ENCODE measurements at regions not wholly inside any gene's neighbourhood (a gene's known extent, or its start where the extent isn't known, plus 50 kb on each side); places are given as distances from the start of the nearest gene placed in this dataset.

DNA sequence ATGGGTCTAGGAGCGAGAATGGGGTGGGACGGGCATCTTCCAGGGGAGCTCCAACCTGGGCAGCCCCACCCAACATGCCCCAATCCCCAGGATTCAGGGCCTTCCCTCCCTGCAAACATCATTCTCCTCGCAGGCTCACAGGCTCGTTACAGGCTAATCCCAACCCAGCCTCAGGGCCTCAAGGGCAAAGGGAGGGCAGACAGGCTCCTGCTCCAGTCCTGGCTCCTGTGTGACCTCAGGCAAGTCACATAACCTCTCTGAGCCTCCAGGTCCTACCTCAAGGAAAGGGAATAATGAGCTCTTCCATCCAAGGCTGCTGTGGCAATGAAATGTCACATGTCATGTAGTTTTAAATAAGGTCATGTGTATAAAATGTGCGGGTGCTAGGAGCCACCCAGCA lies 186.5 kb upstream of the TNRC6C start:
- TF ChIP-seq, protein P1, sequence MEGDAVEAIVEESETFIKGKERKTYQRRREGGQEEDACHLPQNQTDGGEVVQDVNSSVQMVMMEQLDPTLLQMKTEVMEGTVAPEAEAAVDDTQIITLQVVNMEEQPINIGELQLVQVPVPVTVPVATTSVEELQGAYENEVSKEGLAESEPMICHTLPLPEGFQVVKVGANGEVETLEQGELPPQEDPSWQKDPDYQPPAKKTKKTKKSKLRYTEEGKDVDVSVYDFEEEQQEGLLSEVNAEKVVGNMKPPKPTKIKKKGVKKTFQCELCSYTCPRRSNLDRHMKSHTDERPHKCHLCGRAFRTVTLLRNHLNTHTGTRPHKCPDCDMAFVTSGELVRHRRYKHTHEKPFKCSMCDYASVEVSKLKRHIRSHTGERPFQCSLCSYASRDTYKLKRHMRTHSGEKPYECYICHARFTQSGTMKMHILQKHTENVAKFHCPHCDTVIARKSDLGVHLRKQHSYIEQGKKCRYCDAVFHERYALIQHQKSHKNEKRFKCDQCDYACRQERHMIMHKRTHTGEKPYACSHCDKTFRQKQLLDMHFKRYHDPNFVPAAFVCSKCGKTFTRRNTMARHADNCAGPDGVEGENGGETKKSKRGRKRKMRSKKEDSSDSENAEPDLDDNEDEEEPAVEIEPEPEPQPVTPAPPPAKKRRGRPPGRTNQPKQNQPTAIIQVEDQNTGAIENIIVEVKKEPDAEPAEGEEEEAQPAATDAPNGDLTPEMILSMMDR (IDR thresholded peaks at IDR 0.05; ENCODE audit: unreplicated experiment), result no peak
- Mint-ChIP-seq H3K9me3 (ENCODE audit: unreplicated experiment) (no peaks in the 10 kb centered on the region), H3K27ac (ENCODE audit: unreplicated experiment) (no peak overlapping the region), H3K4me1 (ENCODE audit: unreplicated experiment) (peaks cover 3% of the 10 kb centered on the region), H3K36me3 (ENCODE audit: low read depth, unreplicated experiment) (no peaks in the 10 kb centered on the region), H3K27me3 (ENCODE audit: unreplicated experiment) (peaks cover 8% of the 10 kb centered on the region), H3K4me3 (ENCODE audit: unreplicated experiment) (no peak overlapping the region)
- no peak for DNase-seq (ENCODE audit: low spot score)

DNA sequence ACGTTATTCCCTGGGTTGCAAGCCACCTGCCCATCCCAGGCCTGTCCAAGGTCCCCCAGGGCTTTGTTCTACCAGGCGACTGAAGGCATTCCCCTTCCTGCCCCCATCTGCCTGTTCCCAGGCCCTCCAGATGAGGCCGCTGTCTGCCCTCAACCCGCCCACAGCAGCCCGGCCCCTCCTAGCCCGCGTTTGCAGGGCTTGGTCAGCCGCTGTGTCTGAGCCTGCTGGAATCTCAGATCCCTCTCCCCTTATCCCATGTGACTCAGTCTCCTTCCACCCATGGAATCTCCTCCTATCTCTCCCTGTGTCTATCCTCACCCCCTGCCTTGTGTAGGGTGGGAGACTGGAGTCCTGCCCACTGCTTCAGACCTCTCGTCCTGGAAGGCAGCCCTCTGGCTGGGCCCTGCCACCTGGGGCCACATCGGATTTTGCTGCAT lies 186.0 kb upstream of the TNRC6C start:
- H3K36me3 Mint-ChIP-seq (ENCODE audit: low read depth, unreplicated experiment), result no peaks in the 10 kb centered on the region
- peaks cover 8% of the 10 kb centered on the region for H3K27me3 Mint-ChIP-seq (ENCODE audit: unreplicated experiment)
- H3K4me1 Mint-ChIP-seq (ENCODE audit: unreplicated experiment), result peaks cover 3% of the 10 kb centered on the region
- no peak overlapping the region for H3K27ac Mint-ChIP-seq (ENCODE audit: unreplicated experiment)
- H3K4me3 Mint-ChIP-seq (ENCODE audit: unreplicated experiment), result no peak overlapping the region
- TF ChIP-seq, protein P1 (IDR thresholded peaks at IDR 0.05; ENCODE audit: unreplicated experiment), result peak; percentile 51
- peak; percentile 84 for DNase-seq (ENCODE audit: low spot score)
- H3K9me3 Mint-ChIP-seq (ENCODE audit: unreplicated experiment), result no peaks in the 10 kb centered on the region

DNA sequence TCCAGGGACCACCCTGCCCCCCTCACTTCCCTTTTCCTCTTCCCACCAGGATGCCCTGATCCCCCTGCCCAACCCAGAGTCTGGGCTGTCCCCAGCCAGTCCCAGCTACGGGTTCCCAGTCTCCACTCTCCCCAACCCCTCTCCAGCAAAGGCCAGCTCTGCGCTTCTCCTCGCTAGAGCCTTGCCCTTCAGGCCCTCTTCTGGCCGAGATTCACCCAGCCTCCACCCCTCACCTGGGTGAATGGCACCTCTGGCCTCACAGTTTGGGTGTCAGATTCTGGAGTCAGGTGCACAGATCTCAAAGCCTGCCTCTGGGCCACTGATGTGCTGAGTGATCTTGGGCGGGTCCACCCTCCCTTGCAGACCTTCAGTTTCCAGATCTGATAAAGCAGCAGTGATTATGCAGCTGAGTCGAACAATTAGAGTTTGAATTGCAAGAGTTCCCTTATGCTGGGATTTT lies 185.6 kb upstream of the TNRC6C start:
- no peaks in the 10 kb centered on the region for H3K36me3 Mint-ChIP-seq (ENCODE audit: low read depth, unreplicated experiment)
- H3K4me1 Mint-ChIP-seq (ENCODE audit: unreplicated experiment), result peaks cover 4% of the 10 kb centered on the region
- no peak for DNase-seq (ENCODE audit: low spot score)
- TF ChIP-seq, protein P1 (IDR thresholded peaks at IDR 0.05; ENCODE audit: unreplicated experiment), result no peak
- no peak overlapping the region for H3K27ac Mint-ChIP-seq (ENCODE audit: unreplicated experiment)
- H3K4me3 Mint-ChIP-seq (ENCODE audit: unreplicated experiment), result no peak overlapping the region
- peaks cover 9% of the 10 kb centered on the region for H3K27me3 Mint-ChIP-seq (ENCODE audit: unreplicated experiment)
- H3K9me3 Mint-ChIP-seq (ENCODE audit: unreplicated experiment), result no peaks in the 10 kb centered on the region

DNA sequence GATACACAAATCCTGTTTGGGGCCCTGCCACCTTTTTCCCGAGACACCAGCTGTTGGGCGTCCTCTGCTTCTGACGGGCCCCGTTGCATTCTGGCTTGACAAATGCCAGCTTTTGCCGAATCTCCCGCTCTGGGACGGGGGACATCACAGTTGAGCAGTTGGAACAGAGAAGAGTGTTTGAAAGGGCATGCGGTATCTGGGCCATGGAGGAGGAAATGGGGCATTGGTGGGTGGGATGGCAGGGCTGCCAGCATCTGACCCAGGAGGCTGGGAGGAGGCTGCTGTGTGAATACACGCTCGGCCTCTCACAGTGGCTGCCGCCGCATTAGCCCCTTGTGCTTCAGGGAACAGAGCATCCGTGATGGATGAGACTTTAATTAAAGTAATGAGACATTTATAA lies 184.3 kb upstream of the TNRC6C start:
- TF ChIP-seq, protein P1 (IDR thresholded peaks at IDR 0.05; ENCODE audit: unreplicated experiment), result no peak

DNA sequence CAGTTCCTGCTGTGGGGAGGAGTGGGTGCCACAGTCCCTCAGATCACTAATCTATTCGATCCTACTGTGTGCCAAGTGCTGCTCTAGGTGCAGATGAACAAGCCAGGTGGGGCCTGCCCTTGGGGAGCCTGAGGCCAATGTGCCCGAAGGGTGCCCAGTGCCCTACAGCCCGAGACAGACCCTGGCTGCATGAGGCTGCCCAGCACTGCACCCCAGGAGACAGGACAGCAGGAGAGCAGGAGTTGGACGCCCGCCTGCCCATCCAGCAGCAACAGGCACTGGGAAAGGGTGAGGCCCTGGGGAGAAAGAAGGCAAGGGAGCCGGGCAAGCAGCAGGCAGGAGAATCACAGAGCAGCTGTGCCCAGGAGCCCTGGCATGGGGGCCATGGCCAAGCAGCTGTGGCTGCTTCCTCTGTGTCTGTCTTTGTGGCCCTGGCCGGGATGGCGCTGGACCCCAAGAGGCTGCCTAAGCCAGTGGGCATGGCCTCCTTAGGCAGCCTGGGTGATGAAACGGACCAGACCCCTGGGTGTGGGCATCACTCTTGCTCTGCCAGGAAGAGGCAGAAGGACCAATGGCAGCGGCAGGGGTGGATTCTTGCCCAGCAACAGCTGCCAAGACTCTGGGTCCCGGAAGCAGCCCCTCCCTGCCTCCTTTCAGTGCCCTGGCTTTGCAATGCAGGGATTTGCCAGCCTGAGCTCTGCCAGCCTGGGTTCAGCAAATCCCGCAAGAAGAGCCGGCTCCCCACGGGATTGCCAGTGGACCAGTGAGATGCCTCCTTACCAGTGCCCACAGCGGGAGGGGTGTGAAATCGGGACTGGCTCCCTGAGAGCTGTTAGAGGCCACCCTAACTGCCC lies 179.6 kb upstream of the TNRC6C start:
- TF ChIP-seq, protein P1 (IDR thresholded peaks at IDR 0.05; ENCODE audit: unreplicated experiment), result no peak
- peaks cover 5% of the 10 kb centered on the region for H3K4me1 Mint-ChIP-seq (ENCODE audit: unreplicated experiment)
- no peak overlapping the region for H3K27ac Mint-ChIP-seq (ENCODE audit: unreplicated experiment)
- H3K27me3 Mint-ChIP-seq (ENCODE audit: unreplicated experiment), result peaks cover 8% of the 10 kb centered on the region
- no peak overlapping the region for H3K4me3 Mint-ChIP-seq (ENCODE audit: unreplicated experiment)
- DNase-seq (ENCODE audit: low spot score), result no peak
- H3K9me3 Mint-ChIP-seq (ENCODE audit: unreplicated experiment), result no peaks in the 10 kb centered on the region
- no peaks in the 10 kb centered on the region for H3K36me3 Mint-ChIP-seq (ENCODE audit: low read depth, unreplicated experiment)

More for the DNA sequence above, 184.3 kb upstream of the TNRC6C start:
- Mint-ChIP-seq H3K36me3 (ENCODE audit: low read depth, unreplicated experiment) (no peaks in the 10 kb centered on the region), H3K4me1 (ENCODE audit: unreplicated experiment) (peaks cover 8% of the 10 kb centered on the region), H3K27me3 (ENCODE audit: unreplicated experiment) (peaks cover 10% of the 10 kb centered on the region), H3K27ac (ENCODE audit: unreplicated experiment) (no peak overlapping the region), H3K4me3 (ENCODE audit: unreplicated experiment) (no peak overlapping the region), H3K9me3 (ENCODE audit: unreplicated experiment) (no peaks in the 10 kb centered on the region)
- no peak for DNase-seq (ENCODE audit: low spot score)
